Choroid plexus epithelial cell (primary cell): ENCODE measurements at regions not wholly inside any gene's neighbourhood (a gene's known extent, or its start where the extent isn't known, plus 50 kb on each side); places are given as distances from the start of the nearest gene placed in this dataset.

ENCODE experiments used
- DNase-seq: peaks from one replicate; pipeline ENCODE4 v3.0.0-alpha.2; 2010; ENCODE audit warnings: low read depth
- H3K4me3 ChIP-seq: 2 replicates; pipeline ENCODE4 v1.5.1; 2011; ENCODE audit warnings: low read depth, mild to moderate bottlenecking, control low read depth, low read length, moderate library complexity
- TF ChIP-seq, protein P1 (sequence below): conservative IDR thresholded peaks from 2 replicates; pipeline ENCODE4 v1.5.1; 2011; ENCODE audit warnings: low read depth, mild to moderate bottlenecking, control low read depth, inconsistent platforms, low read length, moderate library complexity

DNA sequence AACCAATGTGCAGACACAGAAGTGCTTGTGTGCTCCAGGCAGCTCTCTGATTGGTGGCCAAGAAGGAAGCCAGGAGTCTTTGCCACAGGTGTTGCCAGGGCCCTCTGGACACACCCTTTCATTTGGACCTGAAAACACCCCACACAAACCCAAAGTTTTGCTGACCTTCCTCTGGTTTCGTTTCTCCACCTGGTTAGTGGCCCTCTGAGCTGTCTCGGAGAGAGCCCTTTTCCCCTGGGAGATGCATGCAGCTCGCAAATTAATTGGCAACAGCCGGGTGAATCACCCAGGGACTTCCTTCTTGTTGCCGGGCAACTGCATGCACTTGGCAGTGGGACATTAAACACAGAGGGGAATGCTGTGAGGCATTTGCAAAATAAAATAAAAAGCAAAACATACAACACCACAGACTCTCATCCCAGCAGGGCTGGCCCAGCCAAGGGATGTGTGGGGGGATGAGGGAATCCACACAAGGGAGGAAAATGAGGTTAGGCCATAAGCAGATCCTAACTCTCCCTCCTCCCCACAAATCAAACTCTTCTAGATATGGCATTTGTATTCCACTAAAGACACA lies 286.6 kb downstream of the SOX9 start:
- TF ChIP-seq, protein P1, sequence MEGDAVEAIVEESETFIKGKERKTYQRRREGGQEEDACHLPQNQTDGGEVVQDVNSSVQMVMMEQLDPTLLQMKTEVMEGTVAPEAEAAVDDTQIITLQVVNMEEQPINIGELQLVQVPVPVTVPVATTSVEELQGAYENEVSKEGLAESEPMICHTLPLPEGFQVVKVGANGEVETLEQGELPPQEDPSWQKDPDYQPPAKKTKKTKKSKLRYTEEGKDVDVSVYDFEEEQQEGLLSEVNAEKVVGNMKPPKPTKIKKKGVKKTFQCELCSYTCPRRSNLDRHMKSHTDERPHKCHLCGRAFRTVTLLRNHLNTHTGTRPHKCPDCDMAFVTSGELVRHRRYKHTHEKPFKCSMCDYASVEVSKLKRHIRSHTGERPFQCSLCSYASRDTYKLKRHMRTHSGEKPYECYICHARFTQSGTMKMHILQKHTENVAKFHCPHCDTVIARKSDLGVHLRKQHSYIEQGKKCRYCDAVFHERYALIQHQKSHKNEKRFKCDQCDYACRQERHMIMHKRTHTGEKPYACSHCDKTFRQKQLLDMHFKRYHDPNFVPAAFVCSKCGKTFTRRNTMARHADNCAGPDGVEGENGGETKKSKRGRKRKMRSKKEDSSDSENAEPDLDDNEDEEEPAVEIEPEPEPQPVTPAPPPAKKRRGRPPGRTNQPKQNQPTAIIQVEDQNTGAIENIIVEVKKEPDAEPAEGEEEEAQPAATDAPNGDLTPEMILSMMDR, result no peak
- H3K4me3 ChIP-seq, result no peak overlapping the region
- DNase-seq, result peak; percentile 94

DNA sequence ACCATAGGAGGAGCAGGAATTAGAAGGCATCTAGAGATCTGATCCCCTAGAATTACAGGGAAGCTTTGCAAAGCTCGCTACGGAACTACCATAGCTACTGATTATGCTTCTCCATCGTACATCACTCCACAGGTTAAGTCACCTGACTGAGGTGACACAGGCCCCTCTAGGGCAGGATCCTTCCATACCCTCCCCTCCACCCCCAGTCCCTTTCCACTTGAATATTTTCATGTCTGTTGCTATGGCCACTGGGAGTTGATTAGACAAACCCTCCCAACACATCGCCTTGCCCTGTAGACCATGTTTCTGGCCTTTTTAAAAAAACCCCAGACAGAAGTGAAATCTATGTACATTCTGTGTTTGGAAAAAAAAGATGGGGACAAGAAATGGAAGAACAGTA lies 287.1 kb downstream of the SOX9 start:
- no peak for DNase-seq
- H3K4me3 ChIP-seq, result no peak overlapping the region
- TF ChIP-seq, protein P1, result no peak

DNA sequence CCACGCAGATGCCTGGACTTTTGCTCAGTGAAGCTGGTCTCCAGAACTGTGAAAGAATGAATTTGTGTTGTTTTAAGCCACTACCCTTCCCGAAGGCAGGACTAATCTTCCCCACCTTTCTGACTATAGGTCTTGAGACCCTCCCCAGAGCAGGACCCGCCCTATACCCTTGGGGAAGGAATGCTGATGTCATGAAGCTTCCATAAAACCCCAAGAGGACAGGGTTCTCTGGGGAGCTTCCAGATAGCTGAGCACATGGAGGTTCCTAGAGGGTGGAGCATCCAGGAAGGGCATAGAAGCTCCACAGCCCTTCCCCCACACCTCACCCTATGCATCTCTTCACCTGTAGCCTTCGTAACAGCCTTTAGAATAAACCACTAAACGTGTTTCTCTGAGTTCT lies 287.8 kb downstream of the SOX9 start:
- H3K4me3 ChIP-seq, result no peak overlapping the region
- no peak for DNase-seq
- TF ChIP-seq, protein P1, result no peak

DNA sequence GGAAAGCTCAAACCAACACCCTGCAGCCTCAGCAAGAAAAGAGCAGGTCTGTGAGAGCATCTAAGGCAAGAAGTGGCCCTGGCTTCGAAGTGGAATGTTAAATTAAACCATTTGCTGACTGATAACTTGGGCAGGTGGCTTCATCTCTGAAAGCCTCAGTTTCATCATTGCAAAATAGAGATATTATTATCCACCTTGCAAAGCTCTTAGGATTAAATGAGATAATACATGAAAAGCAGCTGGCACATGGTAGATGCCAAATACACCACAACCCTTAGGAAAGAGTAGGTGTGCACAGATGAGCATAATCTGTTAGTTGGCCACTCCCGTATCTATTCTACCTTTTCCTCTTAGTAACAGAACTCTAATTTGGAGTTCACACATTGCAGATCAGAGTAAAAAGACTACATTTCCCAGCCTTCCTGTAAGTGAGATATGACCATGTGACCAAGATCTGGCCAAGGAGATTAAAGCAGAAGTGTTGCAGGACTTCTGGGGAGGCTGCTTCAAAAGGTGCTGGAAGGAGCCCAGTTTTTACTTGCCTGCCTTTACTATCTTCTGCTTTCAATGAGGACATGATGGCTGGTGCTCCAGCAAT lies 288.7 kb downstream of the SOX9 start:
- H3K4me3 ChIP-seq, result no peak overlapping the region
- TF ChIP-seq, protein P1, result no peak
- DNase-seq, result no peak

DNA sequence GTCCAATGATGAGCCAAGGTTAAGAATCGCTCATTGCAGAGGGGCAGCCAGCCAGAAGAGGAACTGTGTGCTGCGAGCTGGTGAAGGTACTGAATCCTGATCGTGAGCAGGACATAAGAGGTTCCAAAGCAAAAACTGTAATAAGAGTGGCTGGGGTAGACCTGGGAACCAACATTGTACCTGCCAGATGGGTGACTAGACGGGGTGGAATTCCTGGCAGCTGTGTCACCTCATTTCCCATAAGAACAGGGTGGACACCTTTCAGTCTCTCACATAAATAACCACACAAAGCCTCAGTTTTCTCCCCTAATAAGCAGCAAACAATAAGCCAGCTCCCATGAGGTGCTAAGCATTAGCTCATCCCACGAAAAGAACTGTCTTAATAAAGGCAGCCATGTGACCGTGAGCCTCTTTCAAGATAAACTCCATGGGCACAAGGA lies 290.3 kb downstream of the SOX9 start:
- TF ChIP-seq, protein P1, result no peak
- H3K4me3 ChIP-seq, result no peak overlapping the region
- no peak for DNase-seq

DNA sequence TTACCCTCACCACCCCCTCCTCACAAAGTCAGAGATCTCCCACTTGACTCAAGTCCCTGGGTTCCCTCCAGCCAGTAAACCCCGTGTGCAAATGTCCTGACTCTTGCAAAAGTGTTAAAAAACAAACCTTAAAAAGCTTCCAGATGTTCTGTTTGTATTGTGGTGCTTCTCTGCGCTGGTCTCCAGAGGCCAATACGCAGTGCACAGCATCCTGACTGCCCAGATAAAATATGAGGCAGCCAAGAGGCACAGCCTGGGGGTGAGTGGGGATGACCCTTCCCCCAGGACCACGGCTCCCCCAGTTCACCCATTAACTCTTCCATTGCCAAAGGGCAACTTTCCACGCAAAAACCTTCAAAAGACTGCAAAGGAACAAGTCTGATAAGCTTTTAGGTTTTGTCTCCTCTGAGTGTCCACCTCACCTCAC lies 291.8 kb downstream of the SOX9 start:
- no peak for DNase-seq
- no peak overlapping the region for H3K4me3 ChIP-seq
- TF ChIP-seq, protein P1, result no peak
